ENCODE measurements at regions not wholly inside any gene's neighbourhood (a gene's known extent, or its start where the extent isn't known, plus 50 kb on each side); places are given as distances from the start of the nearest gene placed in this dataset.

GRCh38 chr7:67863911-67864310, 867.3 kb downstream of the TYW1 start:
- no peak overlapping the region for H3K4me3 ChIP-seq (replicated peaks; ENCODE audit: low read depth, low read length)
- no peak for TF ChIP-seq CTCF (IDR thresholded peaks at IDR 0.05; ENCODE audit: low read length, missing control alignments)
- no peak for DNase-seq (ENCODE audit: low read depth)

GRCh38 chr7:67866054-67866453, 869.4 kb downstream of the TYW1 start:
- no peak for DNase-seq (ENCODE audit: low read depth)
- TF ChIP-seq CTCF (IDR thresholded peaks at IDR 0.05; ENCODE audit: low read length, missing control alignments): no peak
- no peak overlapping the region for H3K4me3 ChIP-seq (replicated peaks; ENCODE audit: low read depth, low read length)

GRCh38 chr7:67866812-67867211, 870.2 kb downstream of the TYW1 start:
- TF ChIP-seq CTCF (IDR thresholded peaks at IDR 0.05; ENCODE audit: low read length, missing control alignments): no peak
- H3K4me3 ChIP-seq (replicated peaks; ENCODE audit: low read depth, low read length): no peak overlapping the region
- no peak for DNase-seq (ENCODE audit: low read depth)

- H3K4me3 ChIP-seq (replicated peaks; ENCODE audit: low read depth, low read length): no peak overlapping the region
- TF ChIP-seq CTCF (IDR thresholded peaks at IDR 0.05; ENCODE audit: low read length, missing control alignments): no peak
- DNase-seq (ENCODE audit: low read depth): no peak
These were observed 873.8 kb downstream of the TYW1 start for GRCh38 chr7:67870396-67870795.

- no peak for DNase-seq (ENCODE audit: low read depth)
- no peak overlapping the region for H3K4me3 ChIP-seq (replicated peaks; ENCODE audit: low read depth, low read length)
- no peak for TF ChIP-seq CTCF (IDR thresholded peaks at IDR 0.05; ENCODE audit: low read length, missing control alignments)
These were observed 878.9 kb downstream of the TYW1 start for GRCh38 chr7:67875558-67875957.

GRCh38 chr7:67878808-67879207, 882.2 kb downstream of the TYW1 start:
- no peak overlapping the region for H3K4me3 ChIP-seq (replicated peaks; ENCODE audit: low read depth, low read length)
- no peak for TF ChIP-seq CTCF (IDR thresholded peaks at IDR 0.05; ENCODE audit: low read length, missing control alignments)
- DNase-seq (ENCODE audit: low read depth): no peak

GRCh38 chr7:67882843-67883242, 886.2 kb downstream of the TYW1 start:
- no peak for TF ChIP-seq CTCF (IDR thresholded peaks at IDR 0.05; ENCODE audit: low read length, missing control alignments)
- DNase-seq (ENCODE audit: low read depth): no peak

More at GRCh38 chr7:67882843-67883242, 886.2 kb downstream of the TYW1 start:
- no peak overlapping the region for H3K4me3 ChIP-seq (replicated peaks; ENCODE audit: low read depth, low read length)
